ENCODE measurements at regions not wholly inside any gene's neighbourhood (a gene's known extent, or its start where the extent isn't known, plus 50 kb on each side); places are given as distances from the start of the nearest gene placed in this dataset.

- TF ChIP-seq POLR2A (IDR thresholded peaks at IDR 0.05; ENCODE audit: low read length) (no peak), GATA1 (IDR thresholded peaks at IDR 0.05; ENCODE audit: low read depth, low read length) (no peak)
These were observed 121.5 kb upstream of the ATF7IP start for GRCh38 chr12:14243941-14244340.
